B cell (primary cell): ENCODE measurements at regions not wholly inside any gene's neighbourhood (a gene's known extent, or its start where the extent isn't known, plus 50 kb on each side); places are given as distances from the start of the nearest gene placed in this dataset.

ENCODE experiments used
- ATAC-seq: fragments of 200-7000 bp; cut with Tn5 transposase; one replicate; pipeline ENCODE4 v1.10.0; 2021; ENCODE audit warnings: low read depth, mild to moderate bottlenecking, moderate number of reproducible peaks, moderate library complexity
- CTCF ChIA-PET: fragments of 350-600 bp; sonication (Branson Sonifier 250); formaldehyde crosslinking; loops from one replicate; lab custom pipeline; 2021; ENCODE audit warnings: antibody characterized with exemption, inconsistent platforms; lab: Charles Lee
- POLR2A ChIA-PET: fragments of 350-600 bp; sonication (Branson Sonifier 250); formaldehyde crosslinking; loops from one replicate; lab custom pipeline; 2021; ENCODE audit warnings: antibody characterized with exemption; lab: Charles Lee
- DNase-seq: peaks from one replicate; pipeline ENCODE4 v3.0.0; 2013
- H2AFZ ChIP-seq: 2 replicates; pipeline ENCODE4 v1.6.1; 2012; ENCODE audit warnings: mild to moderate bottlenecking, low read depth, low read length; ENCODE audit not compliant: insufficient read depth, poor library complexity, severe bottlenecking
- H3K27ac ChIP-seq, 2 donors: 1 replicate in 1 of 2; 2 replicates in 1 of 2; pipeline ENCODE4 v1.5.1; 2012 to 2013; ENCODE audit warnings: low read length in 2 of 2, mild to moderate bottlenecking in 2 of 2, moderate library complexity in 1 of 2
- H3K27me3 ChIP-seq, 4 experiments: fragments of 200-600 bp in 1 of 4; sonication (generic) in 1 of 4; replicated peaks in 1 of 4; 1 replicate in 2 of 4; 2 replicates in 2 of 4; pipeline versions ENCODE4 v1.6.1 to v1.7.0; 2013 to 2016; ENCODE audit warnings: low read length in 3 of 4, mild to moderate bottlenecking in 2 of 4, mixed read lengths in 1 of 4, moderate library complexity in 1 of 4; ENCODE audit not compliant: insufficient read depth in 4 of 4, control insufficient read depth in 3 of 4; ENCODE audit errors: control extremely low read depth in 1 of 4
- H3K36me3 ChIP-seq, 2 experiments: replicated peaks in 1 of 2; 1 replicate in 1 of 2; 2 replicates in 1 of 2; pipeline versions ENCODE4 v1.6.1 to v1.7.1; 2013; ENCODE audit warnings: low read length in 1 of 2; ENCODE audit not compliant: insufficient read depth in 2 of 2, control insufficient read depth in 1 of 2; ENCODE audit errors: control extremely low read depth in 1 of 2, extremely low read depth in 1 of 2
- H3K4me1 ChIP-seq, 2 donors: fragments of 200-600 bp in 1 of 2; sonication (generic) in 1 of 2; 1 replicate in 1 of 2; 2 replicates in 1 of 2; pipeline versions ENCODE4 v1.5.1 to v1.6.1; 2013 to 2017; ENCODE audit warnings: low read length in 2 of 2; ENCODE audit not compliant: control insufficient read depth in 2 of 2, insufficient read depth in 2 of 2
- H3K4me2 ChIP-seq: replicated peaks from 2 replicates; pipeline ENCODE3; 2012; ENCODE audit warnings: mild to moderate bottlenecking, low read depth, low read length; ENCODE audit not compliant: poor library complexity, severe bottlenecking
- H3K4me3 ChIP-seq, 5 experiments: fragments of 200-600 bp in 1 of 5; sonication (generic) in 1 of 5; 1 replicate in 3 of 5; 2 replicates in 2 of 5; pipeline versions ENCODE4 v1.5.1 to v1.7.0; 2011 to 2016; ENCODE audit warnings: low read length in 4 of 5, mild to moderate bottlenecking in 4 of 5, low read depth in 2 of 5, control low read depth in 1 of 5, moderate library complexity in 1 of 5; ENCODE audit not compliant: insufficient read depth in 1 of 5; ENCODE audit errors: control extremely low read depth in 1 of 5, extremely low read depth in 1 of 5
- H3K79me2 ChIP-seq: fragments of 200-600 bp; sonication (generic); one replicate; pipeline ENCODE4 v1.6.0; 2016; ENCODE audit warnings: low read length; ENCODE audit not compliant: control insufficient read depth, insufficient read depth
- H3K9ac ChIP-seq: fragments of 200-600 bp; sonication (generic); 2 replicates; pipeline ENCODE4 v1.6.1; 2017; ENCODE audit warnings: mild to moderate bottlenecking, low read length, moderate library complexity
- H3K9me3 ChIP-seq, 3 donors: one replicate each; pipeline versions ENCODE4 v1.6.1 to v1.7.1; 2013; ENCODE audit warnings: low read length in 2 of 3; ENCODE audit not compliant: control insufficient read depth in 2 of 3, insufficient read depth in 1 of 3; ENCODE audit errors: control extremely low read depth in 1 of 3
- H4K20me1 ChIP-seq: 2 replicates; pipeline ENCODE4 v1.6.0; 2012; ENCODE audit warnings: mild to moderate bottlenecking, low read length; ENCODE audit not compliant: insufficient read depth, control insufficient read depth, poor library complexity, severe bottlenecking
- H3K27ac Mint-ChIP-seq: one replicate; pipeline ENCODE4 v1.8.0; 2021; ENCODE audit warnings: mixed read lengths
- H3K27me3 Mint-ChIP-seq: one replicate; pipeline ENCODE4 v1.8.0; 2021; ENCODE audit warnings: mixed read lengths
- H3K4me1 Mint-ChIP-seq: one replicate; pipeline ENCODE4 v1.8.0; 2021; ENCODE audit warnings: mixed read lengths
- H3K4me3 Mint-ChIP-seq: one replicate; pipeline ENCODE4 v1.8.0; 2021; ENCODE audit warnings: mixed read lengths
- H3K9me3 Mint-ChIP-seq: one replicate; pipeline ENCODE4 v1.8.0; 2022; ENCODE audit warnings: mixed read lengths; ENCODE audit not compliant: insufficient read depth
- EZH2 ChIP-seq: IDR thresholded peaks from 2 replicates; pipeline ENCODE4 v1.6.1; 2012; ENCODE audit warnings: borderline replicate concordance, low read depth, mild to moderate bottlenecking, moderate library complexity, low read length; ENCODE audit not compliant: insufficient read depth, poor library complexity, severe bottlenecking
- WGBS: methylation state at CpG from one replicate; pipeline ENCODE4 v1.1.5; 2013; ENCODE audit warnings: missing lambda C conversion rate; ENCODE audit not compliant: insufficient coverage; 5-methylcytosine and 5-hydroxymethylcytosine counted together
- intact Hi-C: fragments of 100-400 bp; cut with micrococcal nuclease; formaldehyde crosslinking; loops from one replicate; pipeline ENCODE4 v1.10.0; 2022
- TF ChIP-seq, protein P1 (sequence below): fragments of 200-600 bp; IDR thresholded peaks from one replicate; pipeline ENCODE4 v1.8.0; 2022; ENCODE audit warnings: antibody characterized with exemption, mild to moderate bottlenecking

GRCh38 chr10:130557181-130557845, 421.1 kb downstream of the GLRX3 start:
- WGBS, result 69% methylated on average over 5 of the region's 8 CpGs
- peaks cover 0 to 27% (median 0%) of the 10 kb centered on the region in 3 donors for H3K9me3 ChIP-seq
- H3K4me1 Mint-ChIP-seq, result no peaks in the 10 kb centered on the region
- H3K36me3 ChIP-seq, result no peaks in the 10 kb centered on the region
- intact Hi-C loops, result no loop called here
- POLR2A ChIA-PET, result no interaction called here
- H4K20me1 ChIP-seq, result no peaks in the 10 kb centered on the region
- no peaks in the 10 kb centered on the region for H3K79me2 ChIP-seq
- no peak for ATAC-seq
- H3K27ac ChIP-seq, result no peak overlapping the region
- no peak overlapping the region for H3K9ac ChIP-seq
- H2AFZ ChIP-seq, result no peak overlapping the region
- no peak overlapping the region for H3K4me3 ChIP-seq
- no peak for TF ChIP-seq EZH2
- TF ChIP-seq, protein P1, sequence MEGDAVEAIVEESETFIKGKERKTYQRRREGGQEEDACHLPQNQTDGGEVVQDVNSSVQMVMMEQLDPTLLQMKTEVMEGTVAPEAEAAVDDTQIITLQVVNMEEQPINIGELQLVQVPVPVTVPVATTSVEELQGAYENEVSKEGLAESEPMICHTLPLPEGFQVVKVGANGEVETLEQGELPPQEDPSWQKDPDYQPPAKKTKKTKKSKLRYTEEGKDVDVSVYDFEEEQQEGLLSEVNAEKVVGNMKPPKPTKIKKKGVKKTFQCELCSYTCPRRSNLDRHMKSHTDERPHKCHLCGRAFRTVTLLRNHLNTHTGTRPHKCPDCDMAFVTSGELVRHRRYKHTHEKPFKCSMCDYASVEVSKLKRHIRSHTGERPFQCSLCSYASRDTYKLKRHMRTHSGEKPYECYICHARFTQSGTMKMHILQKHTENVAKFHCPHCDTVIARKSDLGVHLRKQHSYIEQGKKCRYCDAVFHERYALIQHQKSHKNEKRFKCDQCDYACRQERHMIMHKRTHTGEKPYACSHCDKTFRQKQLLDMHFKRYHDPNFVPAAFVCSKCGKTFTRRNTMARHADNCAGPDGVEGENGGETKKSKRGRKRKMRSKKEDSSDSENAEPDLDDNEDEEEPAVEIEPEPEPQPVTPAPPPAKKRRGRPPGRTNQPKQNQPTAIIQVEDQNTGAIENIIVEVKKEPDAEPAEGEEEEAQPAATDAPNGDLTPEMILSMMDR, result no peak
- no peaks in the 10 kb centered on the region for H3K9me3 Mint-ChIP-seq
- no peaks in the 10 kb centered on the region for H3K27me3 ChIP-seq
- H3K4me3 Mint-ChIP-seq, result no peak overlapping the region
- H3K4me1 ChIP-seq, result no peaks in the 10 kb centered on the region
- no peaks in the 10 kb centered on the region for H3K27me3 Mint-ChIP-seq
- no peak for DNase-seq
- CTCF ChIA-PET, result no interaction called here
- no peak overlapping the region for H3K4me2 ChIP-seq
- no peak overlapping the region for H3K27ac Mint-ChIP-seq

- no peak overlapping the region for H3K9ac ChIP-seq
- no peaks in the 10 kb centered on the region for H3K36me3 ChIP-seq
- no peak overlapping the region for H3K27ac ChIP-seq
- no peaks in the 10 kb centered on the region for H3K4me1 ChIP-seq
- H3K9me3 ChIP-seq, result peaks cover 0 to 27% (median 0%) of the 10 kb centered on the region in 3 donors
- ChIA-PET CTCF (no interaction called here), POLR2A (no interaction called here)
- TF ChIP-seq EZH2, result no peak
- TF ChIP-seq, protein P1, result no peak
- intact Hi-C loops, result no loop called here
- Mint-ChIP-seq H3K27me3 (no peaks in the 10 kb centered on the region), H3K9me3 (no peaks in the 10 kb centered on the region), H3K27ac (no peak overlapping the region), H3K4me1 (no peaks in the 10 kb centered on the region), H3K4me3 (no peak overlapping the region)
- H4K20me1 ChIP-seq, result no peaks in the 10 kb centered on the region
- ATAC-seq, result no peak
- no peak for DNase-seq
- WGBS, result 79% methylated on average over 9 of the region's 11 CpGs
- H3K4me2 ChIP-seq, result no peak overlapping the region
- no peaks in the 10 kb centered on the region for H3K27me3 ChIP-seq
- no peak overlapping the region for H3K4me3 ChIP-seq
- no peak overlapping the region for H2AFZ ChIP-seq
- no peaks in the 10 kb centered on the region for H3K79me2 ChIP-seq
Measured at GRCh38 chr10:130558746-130559546, 422.8 kb downstream of the GLRX3 start.
